Neuronal stem cell (in vitro differentiated cells): ENCODE measurements at regions not wholly inside any gene's neighbourhood (a gene's known extent, or its start where the extent isn't known, plus 50 kb on each side); places are given as distances from the start of the nearest gene placed in this dataset.

Source experiments
- DNase-seq: peaks from one replicate; pipeline ENCODE4 v3.0.0-alpha.2; 2013; ENCODE audit warnings: low spot score
- H2AFZ ChIP-seq: one replicate; pipeline ENCODE4 v1.6.1; 2013; ENCODE audit warnings: mild to moderate bottlenecking, low read length, inconsistent platforms
- H2AK5ac ChIP-seq: 2 replicates; pipeline ENCODE4 v1.6.1; 2013; ENCODE audit warnings: low read depth, mild to moderate bottlenecking, inconsistent platforms, low read length, moderate library complexity, mixed read lengths
- H2BK120ac ChIP-seq: 2 replicates; pipeline ENCODE4 v1.6.1; 2013; ENCODE audit warnings: low read depth, mild to moderate bottlenecking, inconsistent platforms, low read length, moderate library complexity, mixed read lengths
- H2BK12ac ChIP-seq: one replicate; pipeline ENCODE4 v1.6.1; 2013; ENCODE audit warnings: low read length, inconsistent platforms
- H2BK15ac ChIP-seq: 2 replicates; pipeline ENCODE4 v1.6.1; 2013; ENCODE audit warnings: mild to moderate bottlenecking, low read length, inconsistent platforms, mixed read lengths
- H2BK5ac ChIP-seq: one replicate; pipeline ENCODE4 v1.6.1; 2013; ENCODE audit warnings: inconsistent platforms, mild to moderate bottlenecking, low read length, moderate library complexity
- H3K14ac ChIP-seq: one replicate; pipeline ENCODE4 v1.6.1; 2013; ENCODE audit warnings: low read length, inconsistent platforms
- H3K18ac ChIP-seq: 2 replicates; pipeline ENCODE4 v1.6.1; 2013; ENCODE audit warnings: low read length, inconsistent platforms
- H3K23ac ChIP-seq: 2 replicates; pipeline ENCODE4 v1.6.1; 2013; ENCODE audit warnings: low read depth, mild to moderate bottlenecking, mixed read lengths, low read length, inconsistent platforms; ENCODE audit not compliant: poor library complexity
- H3K27ac ChIP-seq: replicated peaks from 3 replicates; pipeline ENCODE4 v1.5.1; 2013; ENCODE audit warnings: low read length, inconsistent platforms
- H3K27me3 ChIP-seq, 3 experiments: 2 replicates each; pipeline ENCODE4 v1.6.1; 2013; ENCODE audit warnings: low read length in 3 of 3, mild to moderate bottlenecking in 2 of 3, inconsistent platforms in 1 of 3, low read depth in 1 of 3, mixed read lengths in 1 of 3, moderate library complexity in 1 of 3; ENCODE audit not compliant: control insufficient read depth in 3 of 3, insufficient read depth in 3 of 3
- H3K36me3 ChIP-seq, 2 donors: replicated peaks in 1 of 2; 2 replicates each; pipeline ENCODE4 v1.6.1; 2013; ENCODE audit warnings: low read length in 2 of 2; ENCODE audit not compliant: control insufficient read depth in 2 of 2, insufficient read depth in 2 of 2
- H3K4ac ChIP-seq: 2 replicates; pipeline ENCODE4 v1.6.1; 2013; ENCODE audit warnings: inconsistent platforms, mild to moderate bottlenecking, low read length, moderate library complexity
- H3K4me1 ChIP-seq, 2 donors: 1 replicate in 1 of 2; 2 replicates in 1 of 2; pipeline ENCODE4 v1.6.1; 2013; ENCODE audit warnings: low read length in 2 of 2, low read depth in 1 of 2; ENCODE audit not compliant: control insufficient read depth in 2 of 2, insufficient read depth in 1 of 2
- H3K4me2 ChIP-seq: one replicate; pipeline ENCODE4 v1.6.1; 2013; ENCODE audit warnings: mild to moderate bottlenecking, low read length, inconsistent platforms; ENCODE audit not compliant: insufficient read depth, poor library complexity, severe bottlenecking
- H3K4me3 ChIP-seq, 2 donors: 2 replicates each; pipeline ENCODE4 v1.5.1; 2013; ENCODE audit warnings: low read length in 2 of 2, mild to moderate bottlenecking in 2 of 2, inconsistent platforms in 1 of 2, moderate library complexity in 1 of 2
- H3K79me1 ChIP-seq: one replicate; pipeline ENCODE4 v1.6.1; 2013; ENCODE audit warnings: low read depth, mild to moderate bottlenecking, inconsistent platforms, low read length, moderate library complexity
- H3K9ac ChIP-seq: one replicate; pipeline ENCODE4 v1.6.1; 2013; ENCODE audit warnings: mild to moderate bottlenecking, low read depth, low read length, inconsistent platforms; ENCODE audit not compliant: poor library complexity
- H3K9me3 ChIP-seq, 2 donors: replicated peaks in 1 of 2; 2 replicates each; pipeline versions ENCODE3 to v1.6.1; 2013; ENCODE audit warnings: low read length in 2 of 2, mild to moderate bottlenecking in 2 of 2, inconsistent platforms in 1 of 2, low read depth in 1 of 2, mixed read lengths in 1 of 2, moderate library complexity in 1 of 2; ENCODE audit not compliant: control insufficient read depth in 2 of 2, insufficient read depth in 1 of 2
- H4K8ac ChIP-seq: one replicate; pipeline ENCODE4 v1.6.1; 2013; ENCODE audit warnings: low read depth, mild to moderate bottlenecking, inconsistent platforms, low read length, moderate library complexity
- H4K91ac ChIP-seq: one replicate; pipeline ENCODE4 v1.6.1; 2013; ENCODE audit warnings: low read length, low read depth, mild to moderate bottlenecking, inconsistent platforms; ENCODE audit not compliant: poor library complexity
- WGBS, 2 donors: extraction: QIAGEN DNeasy Blood & Tissue Kit; methylation state at CpG; one replicate each; pipeline ENCODE4 v1.1.7; 2013; ENCODE audit warnings: missing lambda C conversion rate in 2 of 2, mixed read lengths in 1 of 2; ENCODE audit not compliant: insufficient read length in 2 of 2, insufficient replicate concordance in 1 of 2; ENCODE audit errors: extremely low coverage in 2 of 2; 5-methylcytosine and 5-hydroxymethylcytosine counted together

- no peaks in the 10 kb centered on the region for H3K4me1 ChIP-seq
- H3K4me2 ChIP-seq = no peak overlapping the region
- H4K8ac ChIP-seq = no peak overlapping the region
- H3K4ac ChIP-seq = no peak overlapping the region
- H3K27me3 ChIP-seq = no peaks in the 10 kb centered on the region
- H3K79me1 ChIP-seq = no peaks in the 10 kb centered on the region
- no peak overlapping the region for H3K4me3 ChIP-seq
- H3K23ac ChIP-seq = no peak overlapping the region
- H2BK120ac ChIP-seq = no peak overlapping the region
- no peak for DNase-seq
- no peak overlapping the region for H3K27ac ChIP-seq
- H3K14ac ChIP-seq = no peak overlapping the region
- H2AK5ac ChIP-seq = no peak overlapping the region
- H2AFZ ChIP-seq = no peak overlapping the region
- H3K9me3 ChIP-seq = no peaks in the 10 kb centered on the region
- H2BK5ac ChIP-seq = no peak overlapping the region
- no peaks in the 10 kb centered on the region for H3K36me3 ChIP-seq
- H3K9ac ChIP-seq = no peak overlapping the region
- H2BK15ac ChIP-seq = no peak overlapping the region
- no peak overlapping the region for H4K91ac ChIP-seq
- no CpG with 5 or more reads among the region's 2 CpGs for whole genome bisulfite sequencing, 2 donors
- no peak overlapping the region for H2BK12ac ChIP-seq
- H3K18ac ChIP-seq = no peak overlapping the region
Measured at GRCh38 chr2:14720739-14721138, 88.2 kb downstream of the LRATD1 start.

DNA sequence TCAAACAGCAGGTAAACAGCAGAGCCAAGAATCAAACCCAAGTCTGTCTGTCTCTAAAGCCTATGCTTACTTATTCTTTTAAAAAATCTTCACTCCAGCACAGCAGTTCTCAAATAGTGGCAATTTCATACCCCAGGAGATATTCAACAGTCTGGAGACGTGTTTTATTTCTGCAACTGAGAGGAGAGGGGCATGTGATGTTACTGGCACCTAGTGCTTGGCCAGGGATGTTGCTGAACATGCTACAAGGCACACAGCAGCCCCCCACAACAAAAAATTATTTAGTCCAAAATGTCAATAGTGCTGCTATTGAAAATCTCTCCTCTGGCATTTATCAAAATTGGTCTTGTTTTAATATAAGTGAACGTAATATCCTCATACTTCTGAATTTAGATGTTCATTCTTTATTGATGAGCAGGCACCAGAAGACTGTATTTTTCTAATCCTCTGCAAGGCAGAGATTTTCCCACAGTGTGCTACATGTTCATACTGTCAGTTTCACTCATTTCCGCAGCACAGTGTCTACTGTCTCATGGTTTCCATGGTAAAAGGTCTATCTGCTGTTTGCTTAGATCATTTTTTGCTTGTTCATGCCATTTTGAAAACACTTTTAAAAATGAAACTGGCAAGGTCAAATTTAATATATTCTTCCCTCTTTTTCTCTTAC is 90.5 kb downstream of the LRATD1 start:
- Histone ChIP-seq H3K9me3 (no peaks in the 10 kb centered on the region), H3K14ac (no peak overlapping the region), H3K4me2 (no peak overlapping the region), H2BK120ac (no peak overlapping the region), H3K4me1 (no peaks in the 10 kb centered on the region), H2BK5ac (no peak overlapping the region), H3K18ac (no peak overlapping the region), H2BK12ac (no peak overlapping the region), H4K91ac (no peak overlapping the region), H3K9ac (no peak overlapping the region), H3K27me3 (no peaks in the 10 kb centered on the region), H3K4ac (no peak overlapping the region), H3K4me3 (no peak overlapping the region), H3K36me3 (no peaks in the 10 kb centered on the region), H2BK15ac (no peak overlapping the region), H2AK5ac (no peak overlapping the region), H2AFZ (no peak overlapping the region), H3K27ac (no peak overlapping the region), H3K79me1 (no peaks in the 10 kb centered on the region), H3K23ac (no peak overlapping the region), H4K8ac (no peak overlapping the region)
- no CpG with 5 or more reads among the region's 3 CpGs for WGBS, 2 donors
- DNase-seq = no peak

DNA sequence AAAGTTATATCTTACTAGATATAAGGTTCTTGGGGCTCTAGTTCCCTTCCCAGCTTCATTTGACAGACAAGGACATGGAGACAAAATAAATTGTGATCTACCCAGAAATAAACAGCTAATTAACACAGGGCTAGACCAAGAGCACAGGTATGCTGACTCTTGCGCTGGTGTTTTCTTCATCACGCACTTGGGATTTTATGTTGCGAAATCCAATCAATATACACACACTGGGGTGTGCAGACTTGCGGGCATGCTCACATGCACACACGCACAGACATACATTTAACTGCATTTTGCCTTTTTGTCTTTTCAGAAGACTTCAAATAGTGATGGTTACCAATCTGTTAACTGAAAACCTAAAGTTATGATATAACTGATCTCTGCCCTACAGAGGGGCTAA is 91.2 kb downstream of the LRATD1 start:
- Histone ChIP-seq H2BK5ac (no peak overlapping the region), H3K4ac (no peak overlapping the region), H2BK15ac (no peak overlapping the region), H3K9me3 (no peaks in the 10 kb centered on the region), H4K91ac (no peak overlapping the region), H3K36me3 (no peaks in the 10 kb centered on the region), H3K27me3 (no peaks in the 10 kb centered on the region), H3K79me1 (no peaks in the 10 kb centered on the region), H3K9ac (no peak overlapping the region), H3K14ac (no peak overlapping the region), H3K4me3 (no peak overlapping the region), H3K27ac (no peak overlapping the region), H2AK5ac (no peak overlapping the region), H2BK12ac (no peak overlapping the region), H2BK120ac (no peak overlapping the region), H4K8ac (no peak overlapping the region), H3K18ac (no peak overlapping the region), H3K23ac (no peak overlapping the region), H3K4me1 (no peaks in the 10 kb centered on the region), H2AFZ (no peak overlapping the region), H3K4me2 (no peak overlapping the region)
- WGBS, 2 donors = no CpG with 5 or more reads among the region's 5 CpGs
- DNase-seq = no peak

GRCh38 chr2:14735696-14736095 is 103.2 kb downstream of the LRATD1 start:
- no peak overlapping the region for H4K8ac ChIP-seq
- H3K18ac ChIP-seq = no peak overlapping the region
- DNase-seq = no peak
- H3K4me1 ChIP-seq = no peaks in the 10 kb centered on the region
- no peak overlapping the region for H3K4me3 ChIP-seq
- no peak overlapping the region for H2BK12ac ChIP-seq
- H3K14ac ChIP-seq = no peak overlapping the region
- no peak overlapping the region for H2AFZ ChIP-seq
- no peak overlapping the region for H2AK5ac ChIP-seq
- H3K4ac ChIP-seq = no peak overlapping the region
- no CpG with 5 or more reads among the region's 4 CpGs for WGBS, 2 donors
- no peaks in the 10 kb centered on the region for H3K27me3 ChIP-seq
- H4K91ac ChIP-seq = no peak overlapping the region
- no peak overlapping the region for H2BK120ac ChIP-seq
- no peak overlapping the region for H3K9ac ChIP-seq
- H3K27ac ChIP-seq = no peak overlapping the region
- no peaks in the 10 kb centered on the region for H3K36me3 ChIP-seq
- no peak overlapping the region for H2BK15ac ChIP-seq
- no peak overlapping the region for H3K4me2 ChIP-seq
- H2BK5ac ChIP-seq = no peak overlapping the region
- H3K9me3 ChIP-seq = no peaks in the 10 kb centered on the region
- no peaks in the 10 kb centered on the region for H3K79me1 ChIP-seq
- H3K23ac ChIP-seq = no peak overlapping the region
